ENCODE measurements at regions not wholly inside any gene's neighbourhood (a gene's known extent, or its start where the extent isn't known, plus 50 kb on each side); places are given as distances from the start of the nearest gene placed in this dataset.

GRCh38 chr13:76239031-76239680 is 603.0 kb downstream of the LMO7 start:
- Mint-ChIP-seq H3K4me1 (no peaks in the 10 kb centered on the region), H3K27me3 (no peaks in the 10 kb centered on the region), H3K9me3 (no peaks in the 10 kb centered on the region), H3K27ac (no peak overlapping the region), H3K36me3 (no peaks in the 10 kb centered on the region), H3K4me3 (no peak overlapping the region)

GRCh38 chr13:76231522-76232167 is 595.5 kb downstream of the LMO7 start:
- H3K4me3 Mint-ChIP-seq = no peak overlapping the region
- no peaks in the 10 kb centered on the region for H3K9me3 Mint-ChIP-seq
- H3K36me3 Mint-ChIP-seq = no peaks in the 10 kb centered on the region
- H3K27me3 Mint-ChIP-seq = no peaks in the 10 kb centered on the region
- no peaks in the 10 kb centered on the region for H3K4me1 Mint-ChIP-seq
- no peak overlapping the region for H3K27ac Mint-ChIP-seq

- Mint-ChIP-seq H3K36me3 (no peaks in the 10 kb centered on the region), H3K4me3 (no peak overlapping the region), H3K27me3 (no peaks in the 10 kb centered on the region), H3K9me3 (no peaks in the 10 kb centered on the region), H3K4me1 (no peaks in the 10 kb centered on the region), H3K27ac (no peak overlapping the region)
These were observed 593.2 kb downstream of the LMO7 start for GRCh38 chr13:76229281-76229680.

- H3K27me3 Mint-ChIP-seq = no peaks in the 10 kb centered on the region
- no peaks in the 10 kb centered on the region for H3K4me1 Mint-ChIP-seq
- no peak overlapping the region for H3K4me3 Mint-ChIP-seq
- no peaks in the 10 kb centered on the region for H3K9me3 Mint-ChIP-seq
- H3K27ac Mint-ChIP-seq = no peak overlapping the region
- H3K36me3 Mint-ChIP-seq = no peaks in the 10 kb centered on the region
These were observed 590.8 kb downstream of the LMO7 start for GRCh38 chr13:76226941-76227340.

- H3K27me3 Mint-ChIP-seq = no peaks in the 10 kb centered on the region
- no peak overlapping the region for H3K27ac Mint-ChIP-seq
- no peak overlapping the region for H3K4me3 Mint-ChIP-seq
- H3K4me1 Mint-ChIP-seq = no peaks in the 10 kb centered on the region
- H3K9me3 Mint-ChIP-seq = no peaks in the 10 kb centered on the region
- H3K36me3 Mint-ChIP-seq = no peaks in the 10 kb centered on the region
These were observed 589.8 kb downstream of the LMO7 start for GRCh38 chr13:76225815-76226489.

- H3K36me3 Mint-ChIP-seq = no peaks in the 10 kb centered on the region
- H3K27ac Mint-ChIP-seq = no peak overlapping the region
- H3K9me3 Mint-ChIP-seq = no peaks in the 10 kb centered on the region
- H3K27me3 Mint-ChIP-seq = no peaks in the 10 kb centered on the region
- no peak overlapping the region for H3K4me3 Mint-ChIP-seq
- no peaks in the 10 kb centered on the region for H3K4me1 Mint-ChIP-seq
These were observed 587.9 kb downstream of the LMO7 start for GRCh38 chr13:76223999-76224398.

- H3K9me3 Mint-ChIP-seq = no peaks in the 10 kb centered on the region
- no peak overlapping the region for H3K27ac Mint-ChIP-seq
- H3K4me1 Mint-ChIP-seq = no peaks in the 10 kb centered on the region
These were observed 587.4 kb downstream of the LMO7 start for GRCh38 chr13:76223565-76223964.

GRCh38 chr13:76222511-76222910 is 586.4 kb downstream of the LMO7 start:
- Mint-ChIP-seq H3K4me3 (no peak overlapping the region), H3K9me3 (no peaks in the 10 kb centered on the region), H3K4me1 (no peaks in the 10 kb centered on the region), H3K27ac (peak overlapping the region in 1 of 3 donors; percentile 0), H3K27me3 (no peaks in the 10 kb centered on the region), H3K36me3 (no peaks in the 10 kb centered on the region)

More at GRCh38 chr13:76223565-76223964, 587.4 kb downstream of the LMO7 start:
- Mint-ChIP-seq H3K27me3 (no peaks in the 10 kb centered on the region), H3K4me3 (no peak overlapping the region), H3K36me3 (no peaks in the 10 kb centered on the region)

- Mint-ChIP-seq H3K9me3 (no peaks in the 10 kb centered on the region), H3K4me1 (peaks cover 0 to 3% (median 0%) of the 10 kb centered on the region in 3 donors), H3K27me3 (no peaks in the 10 kb centered on the region), H3K36me3 (no peaks in the 10 kb centered on the region), H3K27ac (no peak overlapping the region), H3K4me3 (no peak overlapping the region)
These were observed 580.6 kb downstream of the LMO7 start for GRCh38 chr13:76216729-76217128.

- no peaks in the 10 kb centered on the region for H3K9me3 Mint-ChIP-seq
- H3K4me1 Mint-ChIP-seq = peaks cover 0 to 3% (median 0%) of the 10 kb centered on the region in 3 donors
- H3K4me3 Mint-ChIP-seq = no peak overlapping the region
- no peak overlapping the region for H3K27ac Mint-ChIP-seq
- H3K36me3 Mint-ChIP-seq = no peaks in the 10 kb centered on the region
- H3K27me3 Mint-ChIP-seq = no peaks in the 10 kb centered on the region
These were observed 577.9 kb downstream of the LMO7 start for GRCh38 chr13:76214001-76214400.

GRCh38 chr13:76213423-76213904 is 577.3 kb downstream of the LMO7 start:
- H3K4me1 Mint-ChIP-seq = peaks cover 0 to 3% (median 0%) of the 10 kb centered on the region in 3 donors
- H3K4me3 Mint-ChIP-seq = no peak overlapping the region

GRCh38 chr13:76210262-76210661 is 574.1 kb downstream of the LMO7 start:
- H3K4me1 Mint-ChIP-seq = peaks cover 0 to 3% (median 0%) of the 10 kb centered on the region in 3 donors
- no peaks in the 10 kb centered on the region for H3K27me3 Mint-ChIP-seq
- H3K36me3 Mint-ChIP-seq = no peaks in the 10 kb centered on the region
- H3K27ac Mint-ChIP-seq = no peak overlapping the region
- no peaks in the 10 kb centered on the region for H3K9me3 Mint-ChIP-seq
- no peak overlapping the region for H3K4me3 Mint-ChIP-seq

More at GRCh38 chr13:76213423-76213904, 577.3 kb downstream of the LMO7 start:
- H3K27me3 Mint-ChIP-seq = no peaks in the 10 kb centered on the region
- no peak overlapping the region for H3K27ac Mint-ChIP-seq
- H3K36me3 Mint-ChIP-seq = no peaks in the 10 kb centered on the region
- H3K9me3 Mint-ChIP-seq = no peaks in the 10 kb centered on the region

GRCh38 chr13:76198568-76199163 is 562.5 kb downstream of the LMO7 start:
- Mint-ChIP-seq H3K27ac (no peak overlapping the region), H3K4me1 (no peaks in the 10 kb centered on the region), H3K36me3 (no peaks in the 10 kb centered on the region), H3K9me3 (peaks cover 0 to 3% (median 0%) of the 10 kb centered on the region in 3 donors), H3K4me3 (no peak overlapping the region), H3K27me3 (no peaks in the 10 kb centered on the region)

- Mint-ChIP-seq H3K4me3 (no peak overlapping the region), H3K27me3 (no peaks in the 10 kb centered on the region), H3K9me3 (peaks cover 0 to 2% (median 0%) of the 10 kb centered on the region in 3 donors), H3K4me1 (no peaks in the 10 kb centered on the region), H3K36me3 (no peaks in the 10 kb centered on the region), H3K27ac (no peak overlapping the region)
These were observed 553.9 kb downstream of the LMO7 start for GRCh38 chr13:76189882-76190519.

Measured in IgD-negative memory B cell (primary cell).